Endothelial cell of umbilical vein (primary cell): ENCODE measurements at regions not wholly inside any gene's neighbourhood (a gene's known extent, or its start where the extent isn't known, plus 50 kb on each side); places are given as distances from the start of the nearest gene placed in this dataset.

Source experiments
- BruUV-seq: library from RNA; stranded (reverse); fragments of 400-500 nt; replicated peaks from 2 replicates; lab custom pipeline; 2021; lab: Mats Ljungman, UMichigan
- CTCF ChIA-PET: fragments of 300-600, 350-600 bp; sonication (Branson Sonifier 250); formaldehyde crosslinking; loops from one replicate; lab custom pipeline; 2021; ENCODE audit warnings: antibody characterized with exemption, inconsistent platforms; lab: Charles Lee
- POLR2A ChIA-PET: fragments of 300-600, 350-600 bp; sonication (Branson Sonifier 250); formaldehyde crosslinking; loops from one replicate; lab custom pipeline; 2021; ENCODE audit warnings: antibody characterized with exemption, inconsistent platforms; lab: Charles Lee
- DNase-seq: peaks from one replicate; pipeline ENCODE4 v3.0.0-alpha.2; 2011; ENCODE audit warnings: low read depth, low spot score
- FAIRE-seq: peaks from 2 replicates; lab custom pipeline; 2011; peaks lifted over from hg19 to GRCh38; lab: Jason Lieb, UNC
- H2AFZ ChIP-seq: 2 replicates; pipeline ENCODE4 v1.6.0; 2012; ENCODE audit warnings: low read depth, low read length, control low read depth, inconsistent platforms
- H3K27ac ChIP-seq: 2 replicates; pipeline ENCODE4 v1.5.1; 2011; ENCODE audit warnings: low read depth, mild to moderate bottlenecking, control low read depth, low read length, moderate library complexity; ENCODE audit not compliant: insufficient read depth
- H3K27me3 ChIP-seq, 2 experiments: 2 replicates each; pipeline versions ENCODE4 v1.6.0 to v1.6.1; 2011; ENCODE audit warnings: low read length in 2 of 2, mixed read lengths in 1 of 2; ENCODE audit not compliant: control insufficient read depth in 2 of 2, insufficient read depth in 2 of 2
- H3K36me3 ChIP-seq, 2 experiments: 2 replicates in 1 of 2; 3 replicates in 1 of 2; pipeline ENCODE4 v1.5.1; 2011; ENCODE audit warnings: low read length in 2 of 2, mild to moderate bottlenecking in 1 of 2, moderate library complexity in 1 of 2; ENCODE audit not compliant: control insufficient read depth in 2 of 2, insufficient read depth in 2 of 2; ENCODE audit errors: extremely low read depth in 1 of 2
- H3K4me1 ChIP-seq: 3 replicates; pipeline ENCODE4 v1.5.1; 2011; ENCODE audit warnings: mild to moderate bottlenecking, low read length; ENCODE audit not compliant: control insufficient read depth, insufficient read depth; ENCODE audit errors: extremely low read depth
- H3K4me2 ChIP-seq: 2 replicates; pipeline ENCODE4 v1.6.1; 2011; ENCODE audit warnings: low read length, control low read depth, mixed read lengths; ENCODE audit not compliant: insufficient read depth
- H3K4me3 ChIP-seq, 3 experiments: fragments of 200-600 bp in 1 of 3; sonication (generic), shearing (Covaris generic) in 1 of 3; replicated peaks in 1 of 3; 2 replicates each; pipeline ENCODE4 v1.5.1; 2011 to 2016; ENCODE audit warnings: control low read depth in 3 of 3, low read length in 3 of 3, mild to moderate bottlenecking in 2 of 3, inconsistent platforms in 1 of 3, low read depth in 1 of 3, moderate library complexity in 1 of 3; ENCODE audit not compliant: insufficient read depth in 1 of 3
- H3K79me2 ChIP-seq: 2 replicates; pipeline ENCODE4 v1.6.0; 2012; ENCODE audit warnings: low read length, inconsistent platforms; ENCODE audit not compliant: control insufficient read depth, insufficient read depth
- H3K9ac ChIP-seq: replicated peaks from 2 replicates; pipeline ENCODE3; 2011; ENCODE audit warnings: low read length, control low read depth; ENCODE audit not compliant: insufficient read depth; ENCODE audit errors: extremely low read depth
- H3K9me1 ChIP-seq: replicated peaks from 3 replicates; pipeline ENCODE4 v1.6.0; 2011; ENCODE audit warnings: mild to moderate bottlenecking, low read length; ENCODE audit not compliant: control insufficient read depth, insufficient read depth; ENCODE audit errors: extremely low read depth
- H3K9me3 ChIP-seq: replicated peaks from 2 replicates; pipeline ENCODE4 v1.5.1; 2012; ENCODE audit warnings: low read length, inconsistent platforms; ENCODE audit not compliant: control insufficient read depth, insufficient read depth
- H4K20me1 ChIP-seq: replicated peaks from 2 replicates; pipeline ENCODE3; 2011; ENCODE audit warnings: mild to moderate bottlenecking, low read length; ENCODE audit not compliant: control insufficient read depth, insufficient read depth; ENCODE audit errors: extremely low read depth
- EZH2 ChIP-seq: IDR thresholded peaks from 2 replicates; pipeline ENCODE4 v1.6.1; 2012; ENCODE audit warnings: borderline replicate concordance, low read depth, mild to moderate bottlenecking, moderate library complexity, low read length, inconsistent platforms; ENCODE audit not compliant: severe bottlenecking
- FOS ChIP-seq: IDR thresholded peaks from 2 replicates; pipeline ENCODE4 v1.6.1; 2011; ENCODE audit warnings: mild to moderate bottlenecking, low read length, moderate library complexity, borderline replicate concordance; ENCODE audit not compliant: insufficient read depth
- GATA2 ChIP-seq: IDR thresholded peaks from 2 replicates; pipeline ENCODE4 v1.7.0; 2011; ENCODE audit warnings: low read depth, mild to moderate bottlenecking, moderate library complexity, mixed read lengths, low read length; ENCODE audit not compliant: insufficient read length, insufficient read depth
- JUN ChIP-seq: IDR thresholded peaks from 2 replicates; pipeline ENCODE4 v1.6.1; 2011; ENCODE audit warnings: borderline replicate concordance, low read depth; ENCODE audit not compliant: insufficient read length, insufficient read depth
- MYC ChIP-seq: IDR thresholded peaks from one replicate; pipeline ENCODE4 v1.6.1; 2011; ENCODE audit warnings: mild to moderate bottlenecking, low read depth, low read length
- POLR2A ChIP-seq: IDR thresholded peaks from 2 replicates; pipeline ENCODE4 v1.6.1; 2012; ENCODE audit warnings: low read depth, mild to moderate bottlenecking, control low read depth, low read length
- POLR2AphosphoS5 ChIP-seq: IDR thresholded peaks from 2 replicates; pipeline ENCODE4 v1.6.1; 2012; ENCODE audit warnings: low read depth, mild to moderate bottlenecking, control low read depth, low read length, moderate library complexity; ENCODE audit not compliant: insufficient read depth
- dilution Hi-C: fragments of 300-500 bp; cut with MboI; formaldehyde crosslinking; loops from one replicate; pipeline ENCODE4 v1.15.0; 2019; ENCODE audit warnings: low sequenced_read_pairs; ENCODE audit not compliant: extremely low pct_ligation_motif_present
- intact Hi-C: fragments of 100-400 bp; cut with micrococcal nuclease; formaldehyde crosslinking; loops from one replicate; pipeline ENCODE4 v1.10.0; 2022
- TF ChIP-seq, protein P1 (sequence below): IDR thresholded peaks from 2 replicates; pipeline ENCODE4 v1.6.1; 2011; ENCODE audit not compliant: insufficient read depth, insufficient read length
- TF ChIP-seq, protein P2 (sequence below), 2 donors: IDR thresholded peaks; 1 replicate in 1 of 2; 2 replicates in 1 of 2; pipeline ENCODE4 v1.5.1; 2011; ENCODE audit warnings: low read length in 2 of 2, mild to moderate bottlenecking in 2 of 2, moderate library complexity in 2 of 2, control low read depth in 1 of 2, inconsistent platforms in 1 of 2, low read depth in 1 of 2; ENCODE audit not compliant: insufficient read depth in 1 of 2; ENCODE audit errors: extremely low read depth in 1 of 2

DNA sequence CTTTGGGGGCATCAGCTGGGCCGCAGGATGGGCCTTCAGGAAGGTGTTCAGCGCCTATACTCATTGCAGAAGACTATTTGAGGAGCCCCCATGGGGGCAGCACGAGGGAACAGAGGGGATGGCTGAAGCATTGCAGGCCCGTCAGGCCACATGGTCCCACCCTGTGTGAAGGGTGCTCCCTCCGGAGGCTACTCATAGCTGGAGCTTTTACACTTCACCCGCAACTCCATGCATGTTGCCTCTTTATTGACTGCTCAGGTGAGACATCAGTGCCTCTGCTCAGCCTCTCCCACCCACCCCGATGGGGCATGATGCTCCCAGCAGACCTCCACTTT, 1500.9 kb downstream of the TBC1D22A start:
- no peaks in the 10 kb centered on the region for H4K20me1 ChIP-seq
- no peak overlapping the region for H3K4me2 ChIP-seq
- TF ChIP-seq MYC: no peak
- no peak for TF ChIP-seq GATA2
- TF ChIP-seq POLR2A: no peak
- TF ChIP-seq FOS: no peak
- TF ChIP-seq, protein P1, sequence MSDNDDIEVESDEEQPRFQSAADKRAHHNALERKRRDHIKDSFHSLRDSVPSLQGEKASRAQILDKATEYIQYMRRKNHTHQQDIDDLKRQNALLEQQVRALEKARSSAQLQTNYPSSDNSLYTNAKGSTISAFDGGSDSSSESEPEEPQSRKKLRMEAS: no peak
- no peak for TF ChIP-seq JUN
- H3K79me2 ChIP-seq: no peaks in the 10 kb centered on the region
- no peak overlapping the region for H3K27ac ChIP-seq
- H3K4me3 ChIP-seq: no peak overlapping the region
- ChIA-PET CTCF (no interaction called here), POLR2A (no interaction called here)
- no peaks in the 10 kb centered on the region for H3K36me3 ChIP-seq
- H3K4me1 ChIP-seq: no peaks in the 10 kb centered on the region
- DNase-seq (no peak), FAIRE-seq (no peak)
- no peaks in the 10 kb centered on the region for H3K9me1 ChIP-seq
- BruUV-seq: no TSS peak
- H3K27me3 ChIP-seq: no peaks in the 10 kb centered on the region
- intact Hi-C loops (no loop called here), dilution Hi-C loops (no loop called here)
- no peak overlapping the region for H3K9ac ChIP-seq
- H2AFZ ChIP-seq: no peak overlapping the region
- peaks cover 20% of the 10 kb centered on the region for H3K9me3 ChIP-seq

GRCh38 chr22:48262596-48263430, 1500.4 kb downstream of the TBC1D22A start:
- DNase-seq (no peak), FAIRE-seq (no peak)
- Histone ChIP-seq H3K27ac (no peak overlapping the region), H3K4me2 (no peak overlapping the region), H3K79me2 (no peaks in the 10 kb centered on the region), H4K20me1 (no peaks in the 10 kb centered on the region), H2AFZ (no peak overlapping the region), H3K9me1 (no peaks in the 10 kb centered on the region), H3K27me3 (no peaks in the 10 kb centered on the region), H3K9ac (no peak overlapping the region), H3K4me3 (no peak overlapping the region), H3K4me1 (no peaks in the 10 kb centered on the region), H3K36me3 (no peaks in the 10 kb centered on the region), H3K9me3 (peaks cover 20% of the 10 kb centered on the region)
- dilution Hi-C loops: no loop called here
- TF ChIP-seq, protein P1: no peak
- TF ChIP-seq MYC (no peak), FOS (no peak), EZH2 (no peak), POLR2AphosphoS5 (no peak), POLR2A (no peak), JUN (no peak)
- TF ChIP-seq, protein P2, sequence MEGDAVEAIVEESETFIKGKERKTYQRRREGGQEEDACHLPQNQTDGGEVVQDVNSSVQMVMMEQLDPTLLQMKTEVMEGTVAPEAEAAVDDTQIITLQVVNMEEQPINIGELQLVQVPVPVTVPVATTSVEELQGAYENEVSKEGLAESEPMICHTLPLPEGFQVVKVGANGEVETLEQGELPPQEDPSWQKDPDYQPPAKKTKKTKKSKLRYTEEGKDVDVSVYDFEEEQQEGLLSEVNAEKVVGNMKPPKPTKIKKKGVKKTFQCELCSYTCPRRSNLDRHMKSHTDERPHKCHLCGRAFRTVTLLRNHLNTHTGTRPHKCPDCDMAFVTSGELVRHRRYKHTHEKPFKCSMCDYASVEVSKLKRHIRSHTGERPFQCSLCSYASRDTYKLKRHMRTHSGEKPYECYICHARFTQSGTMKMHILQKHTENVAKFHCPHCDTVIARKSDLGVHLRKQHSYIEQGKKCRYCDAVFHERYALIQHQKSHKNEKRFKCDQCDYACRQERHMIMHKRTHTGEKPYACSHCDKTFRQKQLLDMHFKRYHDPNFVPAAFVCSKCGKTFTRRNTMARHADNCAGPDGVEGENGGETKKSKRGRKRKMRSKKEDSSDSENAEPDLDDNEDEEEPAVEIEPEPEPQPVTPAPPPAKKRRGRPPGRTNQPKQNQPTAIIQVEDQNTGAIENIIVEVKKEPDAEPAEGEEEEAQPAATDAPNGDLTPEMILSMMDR (IDR thresholded peaks at IDR 0.05; ENCODE audit: extremely low read depth in 1 of 2, insufficient read depth in 1 of 2, low read depth in 1 of 2, low read length in 2 of 2): no peak
- BruUV-seq: no TSS peak
- POLR2A ChIA-PET: no interaction called here
- intact Hi-C loops: no loop called here
- CTCF ChIA-PET: no interaction called here
